Pancreas (tissue), 10 donors: ENCODE measurements at regions not wholly inside any gene's neighbourhood (a gene's known extent, or its start where the extent isn't known, plus 50 kb on each side); places are given as distances from the start of the nearest gene placed in this dataset.

Experiments used
- ATAC-seq, 4 donors: fragments of 200-7000 bp; cut with Tn5 transposase; one replicate each; pipeline versions ENCODE4 v1.8.0 to v1.9.1; 2020; ENCODE audit warnings: mild to moderate bottlenecking in 4 of 4, moderate library complexity in 4 of 4
- DNase-seq, 6 donors: peaks; one replicate each; pipeline ENCODE4 v3.0.0-alpha.2; 2020
- FAIRE-seq: peaks from 2 replicates; lab custom pipeline; 2012; peaks lifted over from hg19 to GRCh38; lab: Jason Lieb, UNC
- H3K27ac ChIP-seq, 4 donors: fragments of 200-600 bp; sonication (generic); 1 replicate in 3 of 4; 2 replicates in 1 of 4; pipeline versions ENCODE4 v1.5.0 to v1.8.0; 2020
- H3K27me3 ChIP-seq, 4 donors: fragments of 200-600 bp; one replicate each; pipeline ENCODE4 v1.8.0; 2021
- H3K36me3 ChIP-seq, 3 donors: fragments of 200-600 bp; sonication (generic) in 1 of 3; one replicate each; pipeline versions ENCODE4 v1.5.0 to v1.8.0; 2020 to 2021
- H3K4me1 ChIP-seq, 3 donors: fragments of 200-600 bp; one replicate each; pipeline ENCODE4 v1.8.0; 2021
- H3K4me3 ChIP-seq, 4 donors: fragments of 200-600 bp; sonication (generic) in 2 of 4; one replicate each; pipeline versions ENCODE4 v1.5.0 to v1.8.0; 2020 to 2021
- H3K9me3 ChIP-seq, 4 donors: fragments of 200-600 bp; one replicate each; pipeline ENCODE4 v1.8.0; 2021
- CTCF ChIP-seq, 4 donors: fragments of 200-600 bp; sonication (generic) in 3 of 4; IDR thresholded peaks; one replicate each; pipeline versions ENCODE4 v1.5.0 to v1.8.0; 2021; ENCODE audit warnings: antibody characterized with exemption in 4 of 4
- WGBS, 2 donors: extraction: QIAGEN DNeasy Blood & Tissue Kit; methylation state at CpG; one replicate each; pipeline ENCODE4 v1.1.7; 2013; 5-methylcytosine and 5-hydroxymethylcytosine counted together
- intact Hi-C, 3 donors: fragments of 100-400 bp; cut with DNase I; formaldehyde crosslinking; loops; one replicate each; pipeline versions ENCODE4 v1.11.1 to v1.14.2; 2022
- donor health status: healthy with polysubstance abuse.
- donor health status: DM: no; HTN: no; CAD: no; lungs with moderate emphysema.
- donor health status: DM: no; HTN: no; CAD: no.
- donor health status: control.
- donor health status: control.
- donor health status: Bipolar disorder and iron deficiency.
- donor health status: DM: yes; HTN: yes; CAD: no.
- donor health status: DM: no; HTN: no; CAD: no.
- donor health status: DM: no; HTN: no; CAD: no.
- donor health status: DM: yes; HTN: yes; CAD: no.

GRCh38 chr2:59853032-59853431, 700.4 kb downstream of the BCL11A start:
- Histone ChIP-seq H3K4me1 (no peaks in the 10 kb centered on the region), H3K4me3 (no peak overlapping the region), H3K9me3 (no peaks in the 10 kb centered on the region), H3K27ac (no peak overlapping the region), H3K36me3 (no peaks in the 10 kb centered on the region), H3K27me3 (no peaks in the 10 kb centered on the region)
- DNase-seq (no peak), ATAC-seq (no peak), FAIRE-seq (no peak)
- intact Hi-C loops = no loop called here
- no peak for TF ChIP-seq CTCF (IDR thresholded peaks at IDR 0.05)
- WGBS, 2 donors = 83 to 90% methylated on average over 4 of the region's 4 CpGs

DNA sequence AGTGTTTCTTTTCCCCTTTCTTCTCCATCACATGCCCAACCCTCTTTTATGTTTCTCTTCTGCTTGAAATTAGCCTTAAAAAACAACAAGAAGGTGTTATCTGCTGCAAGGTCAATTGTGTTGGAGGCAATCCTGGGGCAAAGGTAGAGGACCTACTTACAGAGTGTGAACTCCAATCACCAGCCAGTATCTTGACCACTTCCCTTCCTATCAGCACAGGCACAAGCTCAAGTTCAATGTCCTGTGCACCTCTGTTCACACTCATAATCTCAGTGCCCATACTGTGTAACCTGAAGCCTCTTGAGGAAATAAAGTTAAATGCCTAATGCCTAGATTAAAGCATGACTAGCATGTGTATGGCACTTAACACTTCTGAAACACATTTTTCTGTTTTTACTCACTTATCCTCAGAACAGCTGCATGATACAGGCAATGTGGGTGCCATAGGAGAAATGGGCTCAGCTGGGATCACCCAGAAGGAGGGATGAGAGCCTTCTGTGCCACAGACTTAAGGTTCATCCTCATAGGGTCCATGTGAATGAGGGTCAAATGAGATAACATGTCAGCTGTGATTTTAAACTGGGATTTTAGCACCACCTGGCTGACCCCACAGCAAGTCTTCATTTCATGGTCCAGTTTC, 701.5 kb downstream of the BCL11A start:
- no peak for TF ChIP-seq CTCF (IDR thresholded peaks at IDR 0.05)
- ATAC-seq = no peak
- FAIRE-seq = no peak
- Histone ChIP-seq H3K36me3 (no peaks in the 10 kb centered on the region), H3K27me3 (no peaks in the 10 kb centered on the region), H3K4me1 (no peaks in the 10 kb centered on the region), H3K27ac (no peak overlapping the region), H3K9me3 (no peaks in the 10 kb centered on the region), H3K4me3 (no peak overlapping the region)
- no peak for DNase-seq
- intact Hi-C loops = no loop called here

DNA sequence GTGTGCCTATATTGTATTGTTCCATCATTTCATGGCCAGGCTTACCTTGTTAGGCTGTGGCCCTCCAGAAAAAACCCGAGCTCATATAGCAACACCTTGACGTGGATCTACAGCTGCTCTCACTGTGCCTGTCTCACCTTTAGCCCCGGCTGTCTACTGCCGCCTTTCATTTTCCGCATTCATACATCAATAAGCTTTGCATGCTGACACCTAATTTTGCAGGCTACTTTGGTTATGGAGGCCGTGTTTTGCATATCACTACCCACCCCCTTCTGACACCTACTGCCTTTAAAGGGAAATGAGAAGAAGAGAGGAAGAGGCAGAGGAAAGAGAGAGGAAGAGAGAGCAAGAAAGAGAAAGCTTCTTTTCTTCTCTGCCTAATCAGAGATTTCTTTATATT, 702.9 kb downstream of the BCL11A start:
- no peak for DNase-seq
- TF ChIP-seq CTCF (IDR thresholded peaks at IDR 0.05) = no peak
- Histone ChIP-seq H3K9me3 (no peaks in the 10 kb centered on the region), H3K4me3 (no peak overlapping the region), H3K36me3 (no peaks in the 10 kb centered on the region), H3K27ac (no peak overlapping the region), H3K4me1 (no peaks in the 10 kb centered on the region), H3K27me3 (no peaks in the 10 kb centered on the region)
- intact Hi-C loops = no loop called here
- ATAC-seq = no peak
- WGBS, 2 donors = 83 to 84% methylated on average over 6 of the region's 6 CpGs
- FAIRE-seq = no peak

- Histone ChIP-seq H3K9me3 (no peaks in the 10 kb centered on the region), H3K36me3 (no peaks in the 10 kb centered on the region), H3K27ac (no peak overlapping the region), H3K4me1 (no peaks in the 10 kb centered on the region), H3K27me3 (no peaks in the 10 kb centered on the region), H3K4me3 (no peak overlapping the region)
- FAIRE-seq (no peak), ATAC-seq (no peak), DNase-seq (no peak)
- WGBS, 2 donors = 81 to 91% methylated on average over 3 of the region's 3 CpGs
- TF ChIP-seq CTCF (IDR thresholded peaks at IDR 0.05) = no peak
- intact Hi-C loops = no loop called here
These were observed 719.5 kb downstream of the BCL11A start for GRCh38 chr2:59833941-59834340.

DNA sequence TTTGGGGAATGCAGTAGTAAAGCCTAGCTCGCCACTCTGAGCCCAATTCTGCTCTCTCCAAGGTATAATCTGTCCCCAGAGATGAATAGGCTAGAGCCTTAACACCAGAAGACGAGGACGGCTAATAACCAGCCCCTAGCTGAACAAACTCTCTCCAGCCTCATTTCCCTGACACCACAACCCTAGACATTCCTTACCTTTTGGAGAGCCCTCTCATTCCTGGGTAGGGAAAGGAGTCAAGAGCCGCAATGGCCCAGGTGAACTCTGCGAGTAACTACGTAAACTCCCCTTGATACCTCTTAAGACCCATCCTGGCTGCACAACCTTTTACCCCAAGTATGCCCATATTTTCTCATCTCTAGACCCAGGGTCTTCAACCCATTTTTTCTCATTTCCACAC, 722.9 kb downstream of the BCL11A start:
- 85 to 95% methylated on average over 6 of the region's 6 CpGs for WGBS, 2 donors
- Histone ChIP-seq H3K27ac (no peak overlapping the region), H3K36me3 (no peaks in the 10 kb centered on the region), H3K4me1 (no peaks in the 10 kb centered on the region), H3K4me3 (no peak overlapping the region), H3K27me3 (no peaks in the 10 kb centered on the region), H3K9me3 (no peaks in the 10 kb centered on the region)
- DNase-seq = no peak
- no peak for ATAC-seq
- TF ChIP-seq CTCF (IDR thresholded peaks at IDR 0.05) = no peak
- intact Hi-C loops = no loop called here
- no peak for FAIRE-seq
